Tibial artery (tissue), 4 donors: ENCODE measurements at regions not wholly inside any gene's neighbourhood (a gene's known extent, or its start where the extent isn't known, plus 50 kb on each side); places are given as distances from the start of the nearest gene placed in this dataset.

Source experiments
- DNase-seq, 2 donors: peaks; one replicate each; pipeline ENCODE4 v3.0.0-alpha.2; 2019
- H3K27ac ChIP-seq, 2 donors: fragments of 200-600 bp; sonication (generic) in 1 of 2; 1 replicate in 1 of 2; 2 replicates in 1 of 2; pipeline ENCODE4 v1.5.1; 2018 to 2019; ENCODE audit warnings: mild to moderate bottlenecking in 1 of 2
- H3K27me3 ChIP-seq, 2 donors: fragments of 200-600 bp; sonication (generic) in 1 of 2; one replicate each; pipeline versions ENCODE4 v1.5.1 to v1.6.0; 2016 to 2019
- H3K36me3 ChIP-seq, 3 donors: fragments of 200-600 bp; sonication (generic) in 2 of 3; one replicate each; pipeline ENCODE4 v1.5.1; 2016 to 2019; ENCODE audit warnings: mild to moderate bottlenecking in 2 of 3
- H3K4me1 ChIP-seq, 4 donors: fragments of 200-600 bp; sonication (generic) in 2 of 4; 1 replicate in 3 of 4; 2 replicates in 1 of 4; pipeline ENCODE4 v1.5.1; 2016 to 2019
- H3K4me3 ChIP-seq, 2 donors: fragments of 200-600 bp; sonication (generic) in 1 of 2; 1 replicate in 1 of 2; 2 replicates in 1 of 2; pipeline ENCODE4 v1.5.1; 2018 to 2019; ENCODE audit warnings: mild to moderate bottlenecking in 2 of 2
- H3K9me3 ChIP-seq, 3 donors: fragments of 200-600 bp; sonication (generic) in 1 of 3; one replicate each; pipeline ENCODE4 v1.5.1; 2016 to 2019
- CTCF ChIP-seq, 2 experiments: fragments of 200-600 bp in 1 of 2; fragments of 450-650 bp in 1 of 2; IDR thresholded peaks; one replicate each; pipeline ENCODE4 v1.5.1; 2017 to 2019; ENCODE audit warnings: antibody characterized with exemption in 2 of 2, mild to moderate bottlenecking in 1 of 2, moderate library complexity in 1 of 2
- intact Hi-C: fragments of 100-400 bp; cut with DNase I; formaldehyde crosslinking; loops from one replicate; pipeline ENCODE4 v1.15.0; 2023; ENCODE audit warnings: low total_unique reads

DNA sequence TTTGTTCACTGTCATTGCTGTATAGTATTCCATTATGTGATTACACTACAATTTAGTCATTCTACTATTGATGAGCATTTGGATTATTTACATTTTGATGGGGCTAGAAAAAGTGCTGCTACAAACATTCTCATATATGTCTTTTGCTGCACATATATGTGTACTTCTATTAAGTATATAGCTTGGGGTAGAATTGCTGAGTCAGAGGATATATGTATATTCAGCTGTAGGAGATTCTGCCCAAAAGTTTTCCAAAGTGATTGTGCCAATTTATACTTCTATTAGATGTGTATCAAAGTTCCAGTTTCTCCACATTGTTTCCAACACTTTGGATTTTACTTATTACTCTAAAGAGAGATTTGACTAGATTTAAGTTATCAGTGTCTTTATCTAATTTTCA is 101.7 kb upstream of the UGP2 start:
- Histone ChIP-seq H3K9me3 (no peaks in the 10 kb centered on the region), H3K27ac (no peak overlapping the region), H3K4me1 (peaks cover 0 to 32% (median 18%) of the 10 kb centered on the region in 4 donors), H3K4me3 (no peak overlapping the region), H3K36me3 (no peaks in the 10 kb centered on the region), H3K27me3 (no peaks in the 10 kb centered on the region)
- intact Hi-C loops, result no loop called here
- no peak for DNase-seq
- TF ChIP-seq CTCF (IDR thresholded peaks at IDR 0.05), result no peak

DNA sequence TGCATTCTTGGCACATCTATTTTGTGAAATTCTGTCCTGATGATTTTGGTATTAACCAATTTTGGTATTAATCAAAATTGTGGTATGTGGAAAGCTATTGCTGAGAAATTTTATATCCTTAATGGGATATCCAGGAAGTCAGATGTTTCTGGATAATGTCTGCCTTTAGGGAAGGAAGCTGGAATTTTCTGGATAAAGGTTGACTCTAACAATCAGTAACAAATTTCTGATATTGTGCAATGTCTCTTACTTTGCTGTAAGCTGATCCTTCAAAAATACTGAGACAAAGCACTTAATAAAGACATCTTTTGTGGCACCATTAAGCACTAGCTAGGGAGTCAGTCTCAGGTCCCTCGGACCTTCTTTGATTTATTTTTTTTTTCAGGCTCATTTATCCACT is 100.8 kb upstream of the UGP2 start:
- intact Hi-C loops, result no loop called here
- Histone ChIP-seq H3K9me3 (no peaks in the 10 kb centered on the region), H3K27me3 (no peaks in the 10 kb centered on the region), H3K4me3 (no peak overlapping the region), H3K36me3 (no peaks in the 10 kb centered on the region), H3K4me1 (peaks cover 0 to 23% (median 14%) of the 10 kb centered on the region in 4 donors), H3K27ac (no peak overlapping the region)
- no peak for DNase-seq
- no peak for TF ChIP-seq CTCF (IDR thresholded peaks at IDR 0.05)

DNA sequence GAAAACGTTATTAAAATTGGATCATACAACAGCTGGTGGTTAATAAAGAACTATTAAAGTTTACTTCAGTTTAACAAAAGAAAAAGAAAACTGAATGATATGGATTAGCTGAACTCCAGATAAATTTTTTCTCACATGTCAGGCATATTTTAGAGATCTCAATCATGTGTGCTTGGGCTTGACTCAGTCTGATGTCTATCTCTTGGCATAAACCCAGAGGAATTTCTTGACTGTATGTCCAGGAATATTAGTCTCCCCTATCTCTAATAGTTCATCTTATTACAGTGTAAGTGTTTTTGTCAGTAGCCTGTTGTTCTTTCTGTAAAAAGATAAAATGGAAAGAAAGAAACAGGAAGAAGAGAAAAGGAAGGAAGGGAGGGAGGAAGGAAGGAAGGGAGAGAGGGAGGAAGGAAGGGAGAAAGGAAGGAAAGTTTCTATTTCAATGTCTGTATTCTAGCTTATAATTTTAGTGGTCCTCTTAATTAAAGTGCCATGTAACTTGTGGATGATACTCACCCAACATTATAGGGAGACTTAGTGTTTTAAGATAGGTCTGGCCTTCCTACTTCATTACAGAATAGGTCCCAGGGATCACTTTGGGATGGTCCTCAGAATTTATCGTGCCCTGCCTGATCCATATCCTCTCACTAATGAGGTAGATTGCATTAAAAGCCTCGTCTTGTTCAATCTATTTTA is 99.7 kb upstream of the UGP2 start:
- H3K27ac ChIP-seq, result no peak overlapping the region
- TF ChIP-seq CTCF (IDR thresholded peaks at IDR 0.05), result no peak
- H3K9me3 ChIP-seq, result peaks cover 0 to 5% (median 0%) of the 10 kb centered on the region in 3 donors
- DNase-seq, result no peak
- H3K4me1 ChIP-seq, result peaks cover 0 to 12% (median 6%) of the 10 kb centered on the region in 4 donors
- no peak overlapping the region for H3K4me3 ChIP-seq
- H3K36me3 ChIP-seq, result no peaks in the 10 kb centered on the region
- intact Hi-C loops, result no loop called here
- no peaks in the 10 kb centered on the region for H3K27me3 ChIP-seq

- DNase-seq, result no peak
- peaks cover 0 to 5% (median 0%) of the 10 kb centered on the region in 3 donors for H3K9me3 ChIP-seq
- no peak overlapping the region for H3K4me3 ChIP-seq
- no peaks in the 10 kb centered on the region for H3K36me3 ChIP-seq
- peaks cover 0 to 7% (median 1%) of the 10 kb centered on the region in 4 donors for H3K4me1 ChIP-seq
- H3K27me3 ChIP-seq, result no peaks in the 10 kb centered on the region
- TF ChIP-seq CTCF (IDR thresholded peaks at IDR 0.05), result no peak
- H3K27ac ChIP-seq, result no peak overlapping the region
- intact Hi-C loops, result no loop called here
Observed at GRCh38 chr2:63742580-63742976, 99.1 kb upstream of the UGP2 start.

DNA sequence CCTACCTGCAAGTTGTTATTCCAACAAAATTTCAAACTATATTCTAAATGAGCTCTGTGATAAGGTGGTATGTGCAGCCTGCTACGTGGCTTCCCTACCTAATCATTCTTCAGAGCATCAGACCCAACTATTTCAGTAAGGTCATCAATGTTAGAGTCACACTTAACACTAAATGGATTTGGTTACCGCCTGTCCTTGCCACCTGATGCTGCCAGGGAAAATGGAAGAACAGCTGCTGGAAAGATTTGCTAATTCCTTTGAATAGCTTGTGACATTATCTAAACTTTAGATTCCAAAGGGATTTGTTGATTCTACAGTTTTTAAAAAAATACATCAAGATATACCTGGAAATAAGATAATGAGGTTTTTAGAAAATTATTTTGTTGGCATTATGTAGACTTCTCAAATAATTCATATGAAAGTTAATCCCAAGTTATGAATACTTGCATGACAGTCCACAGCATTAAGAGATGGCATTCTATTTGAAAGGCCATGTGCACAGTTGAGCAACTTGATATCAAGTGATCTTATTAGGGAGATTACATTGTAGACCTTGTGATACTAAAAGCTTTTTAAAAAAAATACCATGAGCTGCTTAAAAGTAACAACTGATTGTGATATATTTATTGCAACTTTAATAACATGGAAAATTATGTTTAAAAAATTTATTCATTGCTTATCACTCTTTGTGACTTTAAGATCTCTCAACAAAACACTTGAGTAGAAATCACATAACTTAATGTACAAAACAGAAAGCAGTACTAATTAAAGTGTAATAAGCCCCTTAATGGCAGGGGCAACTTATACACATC is 98.3 kb upstream of the UGP2 start:
- Histone ChIP-seq H3K4me3 (no peak overlapping the region), H3K27ac (no peak overlapping the region), H3K27me3 (no peaks in the 10 kb centered on the region), H3K9me3 (peaks cover 0 to 5% (median 0%) of the 10 kb centered on the region in 3 donors), H3K36me3 (no peaks in the 10 kb centered on the region), H3K4me1 (no peaks in the 10 kb centered on the region)
- TF ChIP-seq CTCF (IDR thresholded peaks at IDR 0.05), result no peak
- intact Hi-C loops, result no loop called here
- DNase-seq, result no peak
